Right renal pelvis (tissue), 4 donors: ENCODE measurements at regions not wholly inside any gene's neighbourhood (a gene's known extent, or its start where the extent isn't known, plus 50 kb on each side); places are given as distances from the start of the nearest gene placed in this dataset.
"Not testable (repeated sequence)": the region's sequence is repeated elsewhere in the genome, so short reads cannot be mapped to it uniquely, and the experiment has no call there.

Source experiments
- DNase-seq, 4 donors: peaks; one replicate each; pipeline ENCODE4 v3.0.0-alpha.2; 2013; ENCODE audit warnings: low read depth in 4 of 4, low spot score in 3 of 4, missing footprints in 1 of 4

DNA sequence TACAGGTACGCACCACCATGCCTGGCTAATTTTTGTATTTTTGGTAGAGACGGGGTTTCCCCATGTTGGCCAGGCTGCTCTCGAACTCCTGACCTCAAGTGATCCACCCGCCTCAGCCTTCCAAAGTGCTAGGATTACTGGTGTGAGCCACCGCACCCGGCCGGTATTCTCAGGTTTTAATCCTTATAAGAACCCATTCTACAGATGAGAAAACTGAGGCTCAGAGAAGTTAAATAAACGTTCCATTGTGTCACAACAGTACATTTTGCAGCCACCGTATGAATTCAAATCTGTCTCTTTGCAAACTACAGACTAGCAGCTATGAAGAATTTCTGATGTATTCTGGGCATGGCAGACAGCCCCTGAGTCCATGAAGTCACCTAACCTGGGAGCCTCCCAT lies 60.9 kb upstream of the LAPTM4A start:
- DNase-seq, result not testable (repeated sequence)

DNA sequence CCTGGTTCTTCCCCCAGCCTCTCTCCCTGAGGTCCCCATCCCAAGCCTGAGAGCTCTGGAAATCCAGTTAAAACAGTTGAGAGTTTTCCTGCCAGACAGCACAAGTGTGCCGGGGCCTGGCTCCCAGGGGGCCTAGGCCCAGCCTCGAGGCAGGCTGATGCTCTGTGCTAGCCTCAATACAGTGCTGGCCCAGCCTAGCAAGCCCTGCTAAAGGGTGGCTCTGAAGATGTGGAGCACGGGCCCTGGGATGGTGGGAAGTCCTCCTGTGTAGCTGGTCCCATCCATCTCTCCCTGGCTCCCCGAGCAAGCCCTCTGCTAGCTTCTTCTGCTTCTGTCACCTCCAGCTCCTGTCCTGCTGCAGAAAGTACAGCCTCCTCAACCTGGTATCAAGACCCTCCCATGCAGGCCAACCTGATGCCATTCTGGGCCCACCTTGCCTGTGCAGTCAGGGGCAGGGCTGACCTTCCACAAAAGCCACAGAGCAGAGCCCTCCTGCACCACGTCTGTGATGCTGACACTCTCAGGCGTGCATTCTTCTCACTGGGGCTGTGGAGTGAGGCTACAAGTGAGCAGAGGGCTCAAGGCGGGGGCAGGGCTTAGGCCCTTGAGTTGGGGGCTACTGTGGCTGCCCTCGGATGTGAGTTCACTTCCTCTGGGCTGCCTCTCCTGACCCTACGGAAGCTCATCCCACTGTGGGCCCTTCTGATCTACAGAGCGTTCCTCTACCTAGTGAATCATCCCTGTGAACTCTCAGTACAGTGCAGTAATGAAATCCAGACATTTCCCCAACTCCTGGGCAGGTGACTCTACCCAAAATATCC lies 60.1 kb upstream of the LAPTM4A start:
- DNase-seq, result no peak

GRCh38 chr2:20110876-20111275 lies 59.4 kb upstream of the LAPTM4A start:
- no peak for DNase-seq

- DNase-seq, result no peak
Observed at GRCh38 chr2:20110383-20110782, 59.0 kb upstream of the LAPTM4A start.

DNA sequence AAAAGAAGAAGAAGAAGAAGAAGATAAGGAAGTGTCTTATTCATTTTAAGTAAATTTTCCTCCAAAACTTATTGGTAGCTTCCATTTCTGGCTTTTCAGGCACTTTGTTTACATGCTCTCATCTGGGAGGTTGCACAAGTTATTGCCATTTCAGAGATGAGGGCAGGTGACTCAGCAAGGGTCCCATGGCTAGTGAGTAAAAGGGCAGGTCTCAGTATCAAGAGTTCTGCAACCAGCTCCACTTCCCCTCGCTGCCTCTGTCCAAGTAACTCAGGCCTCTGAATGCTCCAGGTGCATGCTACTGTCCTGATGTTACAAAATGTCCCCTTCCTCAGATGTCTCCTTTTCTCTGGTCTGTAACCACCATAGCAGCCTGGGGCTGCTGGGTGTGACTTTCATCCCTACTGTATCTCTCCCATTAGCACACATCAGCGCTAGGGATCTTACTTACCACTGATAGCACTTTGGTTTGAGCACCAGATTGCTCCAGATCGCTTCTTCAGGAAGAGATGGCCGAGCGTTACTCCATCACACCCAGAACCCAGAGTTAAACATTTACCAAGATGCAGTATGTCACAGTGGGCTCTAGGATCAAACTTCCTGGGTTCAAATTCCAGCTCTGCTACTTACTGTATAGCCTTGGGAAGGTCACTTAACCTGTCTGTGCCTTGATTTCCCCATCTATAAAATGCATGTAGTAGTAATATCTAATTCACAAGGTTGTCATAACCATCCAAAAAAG lies 57.4 kb upstream of the LAPTM4A start:
- no peak for DNase-seq

DNA sequence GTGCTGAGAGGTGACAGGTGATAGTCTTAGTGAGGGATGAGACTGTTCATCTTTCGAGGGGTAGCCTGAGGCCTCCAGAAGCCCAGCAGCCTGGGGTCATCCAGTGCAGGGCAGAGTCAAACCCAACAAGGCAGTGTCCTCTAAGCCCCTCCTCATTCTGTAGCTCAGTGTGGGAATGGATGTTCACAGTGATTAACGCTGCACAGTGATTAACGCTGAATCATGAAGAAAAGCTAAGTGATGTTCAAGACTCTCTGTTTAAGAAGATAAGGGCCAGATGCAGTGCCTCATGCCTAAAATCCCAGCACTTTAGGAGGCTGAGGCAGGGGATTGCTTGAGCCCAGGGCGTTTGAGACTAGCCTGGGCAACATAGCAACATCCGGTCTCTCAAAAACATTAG lies 56.3 kb upstream of the LAPTM4A start:
- no peak for DNase-seq

DNA sequence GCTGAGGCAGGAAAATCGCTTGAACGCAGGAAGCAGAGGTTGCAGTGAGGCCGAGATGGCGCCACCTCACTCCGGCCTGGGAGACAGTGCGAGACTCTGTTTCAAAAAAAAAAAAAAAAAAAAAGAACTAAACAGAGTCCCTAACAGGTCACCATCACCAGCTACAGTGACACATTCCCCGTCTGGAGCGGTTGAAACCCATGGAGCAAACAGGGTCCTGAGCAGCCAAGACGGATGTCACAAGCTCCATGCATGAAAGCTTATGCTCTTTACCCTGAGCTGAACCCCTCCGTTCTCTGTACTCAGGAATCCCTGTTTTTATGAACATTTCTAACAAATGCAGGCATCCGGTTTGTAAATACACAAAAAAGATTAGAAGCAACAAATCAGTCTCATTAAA lies 55.9 kb upstream of the LAPTM4A start:
- DNase-seq, result no peak

DNA sequence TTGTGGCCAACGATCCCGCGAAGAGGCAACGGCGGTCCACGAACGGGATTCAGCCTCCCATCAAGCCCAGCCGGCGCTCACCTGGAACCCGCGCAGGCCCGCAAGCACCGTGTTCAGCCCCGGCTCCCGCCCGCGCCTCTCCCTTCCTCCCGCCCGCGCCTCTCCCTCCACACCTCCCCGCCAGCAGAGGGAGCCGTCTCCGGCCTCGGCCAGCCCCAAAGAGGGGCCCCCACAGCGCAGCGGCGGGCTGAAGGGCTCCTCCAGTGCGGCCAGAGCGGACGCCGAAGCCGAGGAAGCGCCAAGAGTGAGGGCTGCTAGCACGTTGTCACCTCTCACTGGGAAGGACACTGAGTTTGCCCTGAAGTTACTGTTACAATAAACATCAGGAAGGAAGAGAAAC lies 55.3 kb upstream of the LAPTM4A start:
- DNase-seq, result no peak

DNA sequence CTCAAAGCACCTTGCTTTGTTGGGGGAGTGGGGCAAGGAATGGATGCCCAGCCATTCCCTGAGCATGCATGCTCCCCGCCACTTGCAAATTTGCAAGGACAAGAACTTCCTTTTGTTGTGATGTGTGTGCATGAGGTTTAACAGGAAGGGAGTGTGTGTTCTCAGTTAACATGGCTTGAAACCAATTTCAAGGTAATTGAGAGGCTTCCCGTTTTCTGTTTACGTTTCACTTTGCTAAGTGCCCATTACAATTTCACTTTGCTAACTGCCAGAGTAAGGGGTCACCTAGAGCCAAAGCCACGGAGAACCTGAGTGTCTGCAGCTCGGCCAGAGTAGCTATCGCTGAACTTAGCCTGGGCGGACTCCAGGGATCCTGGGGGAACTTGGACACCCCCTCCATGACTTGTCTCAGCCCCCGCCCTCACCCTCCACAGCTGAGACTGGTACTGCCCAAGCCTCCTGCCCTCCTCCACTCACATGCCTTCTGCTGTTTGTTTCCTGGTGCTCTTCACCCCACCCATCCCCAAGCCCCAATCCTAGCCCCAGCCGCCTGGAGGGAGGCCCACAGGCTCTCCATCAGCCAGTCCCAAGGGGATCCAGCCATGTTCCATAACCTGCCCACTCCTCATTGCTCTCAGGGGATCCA lies 53.6 kb upstream of the LAPTM4A start:
- no peak for DNase-seq

GRCh38 chr2:20103530-20103929 lies 52.1 kb upstream of the LAPTM4A start:
- no peak for DNase-seq
